ENCODE measurements at regions not wholly inside any gene's neighbourhood (a gene's known extent, or its start where the extent isn't known, plus 50 kb on each side); places are given as distances from the start of the nearest gene placed in this dataset.

DNA sequence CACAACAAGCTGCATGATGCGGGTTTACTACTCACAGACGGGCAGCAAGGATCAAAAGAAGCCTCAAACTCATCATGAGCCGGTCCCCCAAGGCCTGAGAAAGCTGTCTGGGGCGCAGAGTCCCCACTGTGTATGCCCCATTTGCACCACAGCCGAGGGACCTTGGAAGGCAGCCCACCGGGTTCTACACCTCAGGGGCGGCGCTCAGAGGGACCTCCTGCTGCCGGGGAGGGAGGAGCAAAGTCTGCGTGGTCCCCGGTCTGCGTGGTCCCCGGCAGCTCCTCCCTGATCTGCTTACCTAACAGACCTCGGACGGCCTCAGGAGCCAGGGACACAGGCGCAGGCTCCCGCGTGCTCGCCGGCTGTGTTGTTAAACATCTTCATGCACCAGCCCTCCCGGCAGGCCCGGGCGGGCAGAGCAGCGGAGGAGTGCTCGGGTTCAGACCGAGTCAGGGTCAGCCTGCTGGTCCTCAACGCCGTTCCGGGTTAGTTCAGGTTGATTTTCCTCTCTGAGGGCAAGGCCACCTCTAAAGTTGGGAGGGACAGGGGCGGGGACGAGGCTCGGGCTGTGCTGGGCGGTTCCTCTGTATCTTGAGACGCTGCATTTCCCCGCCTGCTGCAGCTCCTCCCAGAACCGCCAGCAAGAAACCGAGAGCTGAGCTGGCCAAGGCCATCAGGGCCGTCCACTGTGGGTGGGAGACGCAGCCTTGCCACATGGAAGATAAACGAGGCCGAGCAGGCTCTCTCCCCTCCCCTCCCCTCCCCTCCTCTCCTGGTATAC, 74.6 kb downstream of the MRPL36 start:
- in situ Hi-C loops (cut with HindIII; ENCODE audit: low pct_unique_long_range_greater_than_20kb, low sequenced_read_pairs) = no loop called here
- no TSS peak for BruUV-seq (replicated peaks)
- no peak overlapping the region for H3K27ac ChIP-seq (ENCODE audit: low read length)
- CTCF ChIA-PET = no interaction called here
- POLR2A ChIA-PET = no interaction called here
- H3K9me3 ChIP-seq (ENCODE audit: control insufficient read depth, insufficient read depth, low read depth, low read length) = no peaks in the 10 kb centered on the region
- ATAC-seq (peak; percentile 35; the same call in 1 of the 2 replicates), DNase-seq (ENCODE audit: low read depth, low spot score) (no peak)
- H3K36me3 ChIP-seq (ENCODE audit: control insufficient read depth, insufficient read depth, low read length) = no peaks in the 10 kb centered on the region
- no peak overlapping the region for H3K4me3 ChIP-seq (ENCODE audit: low read depth in 2 of 2, low read length in 2 of 2)
- TF ChIP-seq POLR2AphosphoS5 (IDR thresholded peaks at IDR 0.05; ENCODE audit: low read depth, low read length) (no peak), REST (IDR thresholded peaks at IDR 0.05; ENCODE audit: insufficient read depth in 1 of 2, low read depth in 2 of 2, low read length in 1 of 2) (no peak), TCF7L2 (IDR thresholded peaks at IDR 0.05; ENCODE audit: low read depth, low read length) (no peak), CTCF (IDR thresholded peaks at IDR 0.05) (no peak), SIN3A (IDR thresholded peaks at IDR 0.05; ENCODE audit: borderline replicate concordance, insufficient read depth, low read depth, low read length) (no peak)
- no peaks in the 10 kb centered on the region for H3K4me1 ChIP-seq (ENCODE audit: control insufficient read depth, insufficient read depth, low read length)
- intact Hi-C loops (cut with micrococcal nuclease; ENCODE audit: unreplicated experiment) = no loop called here
- H3K27me3 ChIP-seq (ENCODE audit: control insufficient read depth, insufficient read depth, low read length) = no peaks in the 10 kb centered on the region; the same call in 1 of the 2 replicates

DNA sequence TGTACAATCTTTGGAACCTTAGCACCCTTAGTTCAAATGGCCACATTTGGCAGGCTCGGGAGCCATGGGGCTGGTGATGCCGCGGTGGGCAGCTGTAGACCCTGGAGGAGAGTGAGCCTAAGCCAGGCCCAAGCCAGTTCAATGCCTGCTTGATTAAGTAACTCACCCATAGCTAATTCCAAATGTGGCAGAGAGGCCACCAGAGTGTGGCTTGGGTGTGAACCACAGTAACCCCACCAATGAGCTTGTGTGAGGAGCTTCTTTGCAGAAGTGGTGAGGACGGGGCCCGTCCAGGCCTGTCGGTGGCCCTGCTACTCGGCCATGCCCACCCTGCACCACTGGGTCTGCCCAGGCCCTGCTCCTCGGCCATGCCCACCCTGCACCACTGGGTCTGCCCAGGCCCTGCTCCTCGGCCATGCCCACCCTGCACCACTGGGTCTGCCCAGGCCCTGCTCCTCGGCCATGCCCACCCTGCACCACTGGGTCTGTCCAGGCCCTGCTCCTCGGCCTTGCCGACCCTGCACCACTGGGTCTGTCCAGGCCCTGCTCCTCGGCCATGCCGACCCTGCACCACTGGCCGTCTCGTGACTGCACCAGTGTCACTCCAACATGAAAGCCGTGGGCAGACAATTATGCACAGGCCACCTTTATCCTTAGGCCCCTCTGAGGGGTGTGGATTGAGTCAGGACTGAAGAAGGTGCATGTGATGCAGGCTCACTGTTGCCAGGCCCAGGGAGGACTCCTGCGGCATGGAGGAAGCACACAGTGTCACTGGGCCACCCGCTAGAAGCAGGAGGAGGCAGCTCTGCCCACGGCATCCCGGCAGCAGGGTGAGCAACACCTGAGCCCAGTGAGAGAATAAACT, 75.4 kb downstream of the MRPL36 start:
- no peaks in the 10 kb centered on the region for H3K36me3 ChIP-seq (ENCODE audit: control insufficient read depth, insufficient read depth, low read length)
- in situ Hi-C loops (cut with HindIII; ENCODE audit: low pct_unique_long_range_greater_than_20kb, low sequenced_read_pairs) = no loop called here
- intact Hi-C loops (cut with micrococcal nuclease; ENCODE audit: unreplicated experiment) = no loop called here
- no peaks in the 10 kb centered on the region for H3K4me1 ChIP-seq (ENCODE audit: control insufficient read depth, insufficient read depth, low read length)
- no TSS peak for BruUV-seq (replicated peaks)
- H3K27me3 ChIP-seq (ENCODE audit: control insufficient read depth, insufficient read depth, low read length) = no peaks in the 10 kb centered on the region; the same call in none of the 2 replicates
- no peak overlapping the region for H3K4me3 ChIP-seq (ENCODE audit: low read depth in 2 of 2, low read length in 2 of 2)
- ATAC-seq (no peak), DNase-seq (ENCODE audit: low read depth, low spot score) (no peak)
- H3K27ac ChIP-seq (ENCODE audit: low read length) = no peak overlapping the region
- POLR2A ChIA-PET = no interaction called here
- CTCF ChIA-PET = no interaction called here
- peaks cover 3% of the 10 kb centered on the region; the same call in 1 of the 2 replicates for H3K9me3 ChIP-seq (ENCODE audit: control insufficient read depth, insufficient read depth, low read depth, low read length)
- TF ChIP-seq REST (IDR thresholded peaks at IDR 0.05; ENCODE audit: insufficient read depth in 1 of 2, low read depth in 2 of 2, low read length in 1 of 2) = no peak
- no peak for TF ChIP-seq SIN3A (IDR thresholded peaks at IDR 0.05; ENCODE audit: borderline replicate concordance, insufficient read depth, low read depth, low read length)

All from Panc1 (cell line).